ENCODE measurements at regions not wholly inside any gene's neighbourhood (a gene's known extent, or its start where the extent isn't known, plus 50 kb on each side); places are given as distances from the start of the nearest gene placed in this dataset.

DNA sequence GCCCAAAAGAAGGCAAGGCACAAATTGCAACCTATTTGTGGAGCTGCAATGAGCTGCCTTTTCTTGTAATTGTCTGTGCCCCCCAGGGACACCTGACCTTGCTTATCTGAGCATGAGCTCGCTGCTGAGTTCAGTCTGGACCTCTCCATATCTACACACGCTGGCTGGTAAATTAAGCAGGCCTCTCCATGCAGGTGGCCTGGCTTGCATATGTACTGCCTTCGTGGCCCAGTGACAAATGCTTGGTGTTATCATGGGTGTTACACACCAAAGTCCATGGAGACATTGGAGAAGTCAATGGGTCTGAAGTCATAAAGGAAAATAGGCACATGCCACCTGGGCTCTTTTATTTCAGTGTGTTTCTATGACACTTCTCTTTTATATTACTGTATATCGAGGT, 121.2 kb downstream of the IRS1 start:
- Histone ChIP-seq H3K79me2 (ENCODE audit: insufficient read depth, low read length) (no peaks in the 10 kb centered on the region), H4K20me1 (ENCODE audit: control insufficient read depth, insufficient read depth, insufficient read length) (no peaks in the 10 kb centered on the region), H2BK120ac (ENCODE audit: low read depth, low read length, poor library complexity, severe bottlenecking) (no peak overlapping the region), H2AK5ac (ENCODE audit: insufficient read length, low read length) (no peak overlapping the region), H3K9me3 (ENCODE audit: control insufficient read depth, low read depth, low read length) (no peaks in the 10 kb centered on the region), H4K5ac (ENCODE audit: insufficient read length, low read depth, low read length) (no peak overlapping the region), H3K4me1 (ENCODE audit: insufficient read depth, low read length) (no peaks in the 10 kb centered on the region), H2AFZ (ENCODE audit: low read length) (no peak overlapping the region), H2BK20ac (ENCODE audit: low read depth, low read length, poor library complexity, severe bottlenecking) (no peak overlapping the region), H4K8ac (replicated peaks; ENCODE audit: insufficient read length, low read depth, low read length) (no peak overlapping the region), H3K56ac (ENCODE audit: insufficient read length, low read depth, low read length) (no peak overlapping the region), H3K18ac (ENCODE audit: insufficient read length, low read depth, low read length) (no peak overlapping the region), H3K23ac (ENCODE audit: insufficient read length, low read depth, low read length) (no peak overlapping the region), H3K23me2 (ENCODE audit: insufficient read length, low read depth, low read length, poor library complexity, severe bottlenecking) (no peaks in the 10 kb centered on the region), H3K9ac (ENCODE audit: extremely low read depth, insufficient read length, low read length) (no peak overlapping the region), H2BK12ac (ENCODE audit: insufficient read length, low read depth, low read length) (no peak overlapping the region), H3K4ac (ENCODE audit: low read depth, low read length) (no peak overlapping the region), H4K91ac (ENCODE audit: insufficient read length, low read depth, low read length) (no peak overlapping the region), H2BK5ac (ENCODE audit: insufficient read length, low read length) (no peak overlapping the region), H3T11ph (ENCODE audit: low read length) (no peak overlapping the region), H2BK15ac (ENCODE audit: low read depth, low read length) (no peak overlapping the region), H3K27me3 (ENCODE audit: insufficient read depth, low read length) (no peaks in the 10 kb centered on the region), H3K79me1 (ENCODE audit: insufficient read depth, low read depth, low read length, poor library complexity, severe bottlenecking) (no peaks in the 10 kb centered on the region), H3K14ac (ENCODE audit: insufficient read depth, low read length) (no peak overlapping the region), H3K4me2 (ENCODE audit: insufficient read depth, insufficient read length, low read length) (no peak overlapping the region), H3K27ac (ENCODE audit: insufficient read length, low read depth, low read length) (no peak overlapping the region)
- Mint-ChIP-seq H3K4me1 (peaks cover 4 to 9% of the 10 kb centered on the region in 2 experiments), H3K27me3 (ENCODE audit: low read depth) (peaks cover 2% of the 10 kb centered on the region; the same call in 1 of the 2 replicates), H3K9me3 (no peaks in the 10 kb centered on the region), H3K27ac (no peak overlapping the region), H3K36me3 (ENCODE audit: insufficient read depth in 1 of 3, low read depth in 3 of 3) (no peaks in the 10 kb centered on the region), H3K4me3 (no peak overlapping the region)
- DNase-seq: no peak
- WGBS (ENCODE audit: extremely low coverage, insufficient read length, low lambda C conversion rate): no CpG with 5 or more reads among the region's 4 CpGs
- TF ChIP-seq, protein P1, sequence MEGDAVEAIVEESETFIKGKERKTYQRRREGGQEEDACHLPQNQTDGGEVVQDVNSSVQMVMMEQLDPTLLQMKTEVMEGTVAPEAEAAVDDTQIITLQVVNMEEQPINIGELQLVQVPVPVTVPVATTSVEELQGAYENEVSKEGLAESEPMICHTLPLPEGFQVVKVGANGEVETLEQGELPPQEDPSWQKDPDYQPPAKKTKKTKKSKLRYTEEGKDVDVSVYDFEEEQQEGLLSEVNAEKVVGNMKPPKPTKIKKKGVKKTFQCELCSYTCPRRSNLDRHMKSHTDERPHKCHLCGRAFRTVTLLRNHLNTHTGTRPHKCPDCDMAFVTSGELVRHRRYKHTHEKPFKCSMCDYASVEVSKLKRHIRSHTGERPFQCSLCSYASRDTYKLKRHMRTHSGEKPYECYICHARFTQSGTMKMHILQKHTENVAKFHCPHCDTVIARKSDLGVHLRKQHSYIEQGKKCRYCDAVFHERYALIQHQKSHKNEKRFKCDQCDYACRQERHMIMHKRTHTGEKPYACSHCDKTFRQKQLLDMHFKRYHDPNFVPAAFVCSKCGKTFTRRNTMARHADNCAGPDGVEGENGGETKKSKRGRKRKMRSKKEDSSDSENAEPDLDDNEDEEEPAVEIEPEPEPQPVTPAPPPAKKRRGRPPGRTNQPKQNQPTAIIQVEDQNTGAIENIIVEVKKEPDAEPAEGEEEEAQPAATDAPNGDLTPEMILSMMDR (conservative IDR thresholded peaks at IDR 0.05): no peak

All from H9 (cell line).